Stimulated activated CD4-positive, alpha-beta T cell treated with anti-CD3 and anti-CD28 coated beads, Interleukin-1b, Interleukin-23, amount 100 ng/mL, for 4 hours (primary cell): ENCODE measurements at regions not wholly inside any gene's neighbourhood (a gene's known extent, or its start where the extent isn't known, plus 50 kb on each side); places are given as distances from the start of the nearest gene placed in this dataset.

Experiments used
- DNase-seq, 2 donors: peaks; one replicate each; pipeline ENCODE4 v3.0.0-alpha.2; 2020; ENCODE audit warnings: low read depth in 2 of 2

- no peak for DNase-seq
Observed at GRCh38 chr2:83565181-83565580, 893.9 kb downstream of the SUCLG1 start.

- DNase-seq: no peak
Observed at GRCh38 chr2:83561592-83561991, 897.5 kb downstream of the SUCLG1 start.

- DNase-seq: no peak
Observed at GRCh38 chr2:83536556-83536955, 922.5 kb downstream of the SUCLG1 start.

- no peak for DNase-seq
Observed at GRCh38 chr2:83534416-83534815, 924.7 kb downstream of the SUCLG1 start.

- DNase-seq: no peak
Observed at GRCh38 chr2:83531206-83531826, 927.8 kb downstream of the SUCLG1 start.

- no peak for DNase-seq
Observed at GRCh38 chr2:83528767-83529166, 930.3 kb downstream of the SUCLG1 start.

GRCh38 chr2:83522891-83523493 is 936.1 kb downstream of the SUCLG1 start:
- no peak for DNase-seq

GRCh38 chr2:83517727-83518368 is 941.2 kb downstream of the SUCLG1 start:
- DNase-seq: no peak

GRCh38 chr2:83516503-83516902 is 942.6 kb downstream of the SUCLG1 start:
- DNase-seq: no peak

- no peak for DNase-seq
Observed at GRCh38 chr2:83487451-83487850, 971.6 kb downstream of the SUCLG1 start.

- DNase-seq: no peak
Observed at GRCh38 chr2:83481436-83481835, 977.6 kb downstream of the SUCLG1 start.

GRCh38 chr2:83478037-83478436 is 981.0 kb downstream of the SUCLG1 start:
- DNase-seq: no peak

- no peak for DNase-seq
Observed at GRCh38 chr2:83475371-83475770, 983.7 kb downstream of the SUCLG1 start.

GRCh38 chr2:83471655-83472054 is 987.4 kb downstream of the SUCLG1 start:
- DNase-seq: no peak

GRCh38 chr2:83470928-83471327 is 988.2 kb downstream of the SUCLG1 start:
- no peak for DNase-seq

- DNase-seq: no peak
Observed at GRCh38 chr2:83464444-83464843, 994.6 kb downstream of the SUCLG1 start.

- DNase-seq: no peak
Observed at GRCh38 chr2:83462881-83463280, 996.2 kb downstream of the SUCLG1 start.

- no peak for DNase-seq
Observed at GRCh38 chr2:83461135-83461534, 997.9 kb downstream of the SUCLG1 start.

GRCh38 chr2:83459456-83459855 is 999.6 kb downstream of the SUCLG1 start:
- DNase-seq: no peak

GRCh38 chr2:83435989-83436388 is 1023.1 kb downstream of the SUCLG1 start:
- no peak for DNase-seq

- no peak for DNase-seq
Observed at GRCh38 chr2:83420993-83421392, 1038.1 kb downstream of the SUCLG1 start.

GRCh38 chr2:83394134-83394904 is 1064.8 kb downstream of the SUCLG1 start:
- no peak for DNase-seq

GRCh38 chr2:83388804-83389203 is 1070.3 kb downstream of the SUCLG1 start:
- no peak for DNase-seq
